ENCODE measurements at regions not wholly inside any gene's neighbourhood (a gene's known extent, or its start where the extent isn't known, plus 50 kb on each side); places are given as distances from the start of the nearest gene placed in this dataset.
"Not testable (repeated sequence)": the region's sequence is repeated elsewhere in the genome, so short reads cannot be mapped to it uniquely, and the experiment has no call there.

DNA sequence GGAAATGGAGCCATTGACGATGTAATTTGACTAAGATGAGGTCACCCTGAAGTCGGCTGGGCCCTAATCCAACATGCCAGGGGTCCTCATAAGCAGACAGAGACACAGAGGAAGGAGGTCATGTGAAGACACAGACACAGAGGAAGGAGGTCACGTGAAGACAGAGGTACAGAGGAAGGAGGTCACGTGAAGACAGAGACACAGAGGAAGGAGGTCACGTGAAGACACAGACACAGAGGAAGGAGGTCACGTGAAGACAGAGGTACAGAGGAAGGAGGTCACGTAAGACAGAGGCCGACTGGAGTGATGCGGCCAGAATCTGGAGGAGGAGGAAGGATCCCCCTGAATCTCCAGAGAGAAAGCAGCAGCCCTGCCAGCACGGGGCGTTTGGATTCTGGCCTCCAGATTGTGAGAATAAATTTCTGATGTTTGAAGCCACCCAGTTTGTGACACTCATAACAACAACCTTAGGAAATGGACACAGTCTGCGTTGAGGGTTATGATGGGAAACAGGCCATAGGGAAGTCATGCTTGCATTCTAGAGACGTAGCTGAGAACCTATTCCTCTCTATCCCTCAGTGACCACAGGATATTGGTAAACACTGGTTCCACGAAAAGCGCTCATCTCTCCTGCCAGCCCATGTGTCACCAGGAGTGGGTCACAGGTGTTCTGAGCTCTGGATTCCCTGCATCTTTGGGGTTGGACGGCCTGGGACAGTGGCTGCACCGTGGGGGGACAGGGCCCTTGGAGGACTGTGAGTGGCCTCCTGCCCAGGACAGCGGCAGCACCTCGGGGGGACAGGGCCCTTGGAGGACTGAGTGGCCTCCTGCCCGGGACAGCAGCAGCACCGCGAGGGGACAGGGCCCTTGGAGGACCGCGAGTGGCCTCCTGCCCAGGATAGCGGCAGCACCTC is 108.5 kb downstream of the SOX1 start:
- no peak overlapping the region for H3K27ac Mint-ChIP-seq (ENCODE audit: unreplicated experiment)
- CTCF ChIA-PET, result no interaction called here
- BruUV-seq (replicated peaks), result no TSS peak
- peaks cover 5% of the 10 kb centered on the region for H3K9me3 Mint-ChIP-seq (ENCODE audit: low read depth, unreplicated experiment)
- TF ChIP-seq, protein P1, sequence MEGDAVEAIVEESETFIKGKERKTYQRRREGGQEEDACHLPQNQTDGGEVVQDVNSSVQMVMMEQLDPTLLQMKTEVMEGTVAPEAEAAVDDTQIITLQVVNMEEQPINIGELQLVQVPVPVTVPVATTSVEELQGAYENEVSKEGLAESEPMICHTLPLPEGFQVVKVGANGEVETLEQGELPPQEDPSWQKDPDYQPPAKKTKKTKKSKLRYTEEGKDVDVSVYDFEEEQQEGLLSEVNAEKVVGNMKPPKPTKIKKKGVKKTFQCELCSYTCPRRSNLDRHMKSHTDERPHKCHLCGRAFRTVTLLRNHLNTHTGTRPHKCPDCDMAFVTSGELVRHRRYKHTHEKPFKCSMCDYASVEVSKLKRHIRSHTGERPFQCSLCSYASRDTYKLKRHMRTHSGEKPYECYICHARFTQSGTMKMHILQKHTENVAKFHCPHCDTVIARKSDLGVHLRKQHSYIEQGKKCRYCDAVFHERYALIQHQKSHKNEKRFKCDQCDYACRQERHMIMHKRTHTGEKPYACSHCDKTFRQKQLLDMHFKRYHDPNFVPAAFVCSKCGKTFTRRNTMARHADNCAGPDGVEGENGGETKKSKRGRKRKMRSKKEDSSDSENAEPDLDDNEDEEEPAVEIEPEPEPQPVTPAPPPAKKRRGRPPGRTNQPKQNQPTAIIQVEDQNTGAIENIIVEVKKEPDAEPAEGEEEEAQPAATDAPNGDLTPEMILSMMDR (IDR thresholded peaks at IDR 0.05; ENCODE audit: unreplicated experiment), result no peak
- no peaks in the 10 kb centered on the region for H3K36me3 Mint-ChIP-seq (ENCODE audit: insufficient read depth, unreplicated experiment)
- no peaks in the 10 kb centered on the region for H3K27me3 Mint-ChIP-seq (ENCODE audit: unreplicated experiment)
- no peak for DNase-seq
- H3K4me1 Mint-ChIP-seq (ENCODE audit: low read depth, unreplicated experiment), result no peaks in the 10 kb centered on the region
- intact Hi-C loops (cut with micrococcal nuclease; ENCODE audit: unreplicated experiment), result no loop called here
- no peak overlapping the region for H3K4me3 Mint-ChIP-seq (ENCODE audit: low read depth, unreplicated experiment)

DNA sequence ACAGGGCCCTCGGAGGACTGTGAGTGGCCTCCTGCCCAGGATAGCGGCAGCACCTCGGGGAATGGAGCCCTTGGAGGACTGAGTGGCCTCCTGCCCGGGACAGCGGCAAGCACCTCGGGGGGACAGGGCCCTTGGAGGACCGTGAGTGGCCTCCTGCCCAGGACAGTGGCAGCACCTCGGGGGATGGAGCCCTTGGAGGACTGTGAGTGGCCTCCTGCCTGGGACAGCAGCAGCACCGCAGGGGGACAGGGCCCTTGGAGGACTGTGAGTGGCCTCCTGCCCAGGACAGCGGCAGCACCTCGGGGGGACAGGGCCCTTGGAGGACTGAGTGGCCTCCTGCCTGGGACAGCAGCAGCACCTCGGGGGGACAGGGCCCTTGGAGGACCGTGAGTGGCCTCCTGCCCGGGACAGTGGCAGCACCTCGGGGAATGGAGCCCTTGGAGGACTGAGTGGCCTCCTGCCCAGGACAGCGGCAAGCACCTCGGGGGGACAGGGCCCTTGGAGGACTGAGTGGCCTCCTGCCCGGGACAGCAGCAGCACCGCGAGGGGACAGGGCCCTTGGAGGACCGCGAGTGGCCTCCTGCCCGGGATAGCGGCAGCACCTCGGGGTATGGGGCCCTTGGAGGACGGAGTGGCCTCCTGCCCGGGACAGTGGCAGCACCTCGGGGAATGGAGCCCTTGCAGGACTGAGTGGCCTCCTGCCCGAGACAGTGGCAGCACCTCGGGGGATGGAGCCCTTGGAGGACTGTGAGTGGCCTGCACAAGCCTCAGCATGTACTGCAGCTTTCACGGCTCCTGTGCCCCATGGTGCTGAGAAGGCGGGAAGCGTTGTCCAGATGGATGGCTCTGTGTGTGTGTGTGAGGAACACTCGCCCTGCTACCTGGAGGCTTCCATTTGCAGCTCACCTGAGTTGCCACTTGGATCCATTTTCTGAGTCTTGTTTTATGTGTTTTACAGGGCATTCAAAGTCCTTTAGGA is 109.5 kb downstream of the SOX1 start:
- H3K27ac Mint-ChIP-seq (ENCODE audit: unreplicated experiment); H3K36me3 Mint-ChIP-seq (ENCODE audit: insufficient read depth, unreplicated experiment); H3K9me3 Mint-ChIP-seq (ENCODE audit: low read depth, unreplicated experiment); CTCF ChIA-PET; BruUV-seq (replicated peaks); H3K4me3 Mint-ChIP-seq (ENCODE audit: low read depth, unreplicated experiment); DNase-seq; intact Hi-C loops (cut with micrococcal nuclease; ENCODE audit: unreplicated experiment); H3K4me1 Mint-ChIP-seq (ENCODE audit: low read depth, unreplicated experiment); H3K27me3 Mint-ChIP-seq (ENCODE audit: unreplicated experiment): not testable (repeated sequence)

DNA sequence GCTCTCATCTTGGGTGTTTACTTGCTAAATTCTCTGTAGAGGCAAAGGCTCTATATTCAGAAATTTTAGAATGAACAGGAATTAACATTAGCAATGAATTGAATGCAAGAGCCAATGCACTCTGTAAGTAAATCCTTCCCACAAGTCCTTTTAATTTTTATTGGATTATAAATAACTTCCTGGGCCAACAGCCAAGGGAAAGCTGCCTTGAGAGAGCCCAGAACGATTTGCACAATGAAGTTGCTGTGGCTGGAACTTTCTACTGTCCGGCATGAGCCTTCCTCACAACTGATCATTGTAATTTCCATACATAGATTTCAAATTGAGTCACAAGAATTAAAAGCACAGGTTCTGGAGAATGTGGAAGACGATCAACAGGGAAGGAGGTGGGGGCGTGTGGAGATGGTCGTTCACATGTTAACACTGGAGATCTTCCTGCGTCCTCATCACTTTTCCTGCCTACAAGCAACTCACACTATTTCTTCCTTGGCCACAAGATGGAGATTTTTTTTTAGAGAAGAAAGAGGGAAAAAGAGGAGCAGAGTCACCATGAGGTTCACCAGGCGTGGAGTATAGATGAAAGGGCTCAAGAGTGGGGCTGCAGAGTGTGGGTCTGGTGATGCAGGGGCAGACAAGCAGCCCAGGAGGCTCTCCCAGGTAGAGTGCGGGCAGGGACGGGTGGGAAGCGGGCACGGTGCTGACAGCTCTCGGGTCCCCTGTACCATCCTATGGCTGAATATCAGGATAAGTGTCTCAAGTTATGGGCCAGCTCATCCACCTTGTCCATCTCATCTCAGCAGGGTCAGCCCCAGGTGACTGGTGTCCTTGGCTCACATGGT is 110.7 kb downstream of the SOX1 start:
- intact Hi-C loops (cut with micrococcal nuclease; ENCODE audit: unreplicated experiment), result no loop called here
- no TSS peak for BruUV-seq (replicated peaks)
- TF ChIP-seq, protein P1 (IDR thresholded peaks at IDR 0.05; ENCODE audit: unreplicated experiment), result no peak
- H3K9me3 Mint-ChIP-seq (ENCODE audit: low read depth, unreplicated experiment), result peaks cover 5% of the 10 kb centered on the region
- no peak for DNase-seq
- no peaks in the 10 kb centered on the region for H3K4me1 Mint-ChIP-seq (ENCODE audit: low read depth, unreplicated experiment)
- no peaks in the 10 kb centered on the region for H3K27me3 Mint-ChIP-seq (ENCODE audit: unreplicated experiment)
- no peaks in the 10 kb centered on the region for H3K36me3 Mint-ChIP-seq (ENCODE audit: insufficient read depth, unreplicated experiment)
- no peak overlapping the region for H3K4me3 Mint-ChIP-seq (ENCODE audit: low read depth, unreplicated experiment)
- CTCF ChIA-PET, result no interaction called here
- no peak overlapping the region for H3K27ac Mint-ChIP-seq (ENCODE audit: unreplicated experiment)

DNA sequence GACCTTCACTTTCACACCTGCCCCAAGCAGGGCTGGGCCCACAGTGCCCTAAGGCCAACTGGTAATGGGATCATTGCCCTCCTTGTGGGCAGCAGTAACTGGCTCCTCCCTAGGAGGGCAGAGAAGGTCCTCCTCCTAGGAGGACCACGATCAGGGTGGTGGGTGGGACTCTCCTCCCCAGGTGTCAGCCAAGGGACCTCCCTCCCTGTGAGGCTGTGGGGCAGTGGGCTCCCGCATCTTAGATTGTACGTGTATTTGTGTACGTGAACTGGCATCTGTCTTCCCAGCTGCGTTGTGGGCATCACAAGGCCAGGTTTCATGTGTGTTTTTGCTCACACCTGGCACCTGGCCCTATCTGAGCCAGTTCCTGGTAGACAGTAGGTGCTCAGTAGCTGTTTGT is 111.8 kb downstream of the SOX1 start:
- TF ChIP-seq, protein P1 (IDR thresholded peaks at IDR 0.05; ENCODE audit: unreplicated experiment), result no peak
- H3K9me3 Mint-ChIP-seq (ENCODE audit: low read depth, unreplicated experiment), result peaks cover 3% of the 10 kb centered on the region
- no TSS peak for BruUV-seq (replicated peaks)
- no peaks in the 10 kb centered on the region for H3K4me1 Mint-ChIP-seq (ENCODE audit: low read depth, unreplicated experiment)
- H3K36me3 Mint-ChIP-seq (ENCODE audit: insufficient read depth, unreplicated experiment), result no peaks in the 10 kb centered on the region
- DNase-seq, result no peak
- no peak overlapping the region for H3K27ac Mint-ChIP-seq (ENCODE audit: unreplicated experiment)
- CTCF ChIA-PET, result no interaction called here
- intact Hi-C loops (cut with micrococcal nuclease; ENCODE audit: unreplicated experiment), result no loop called here
- H3K4me3 Mint-ChIP-seq (ENCODE audit: low read depth, unreplicated experiment), result no peak overlapping the region
- no peaks in the 10 kb centered on the region for H3K27me3 Mint-ChIP-seq (ENCODE audit: unreplicated experiment)

Measured in Calu3 (cell line).